Glomerular visceral epithelial cell (primary cell): ENCODE measurements at regions not wholly inside any gene's neighbourhood (a gene's known extent, or its start where the extent isn't known, plus 50 kb on each side); places are given as distances from the start of the nearest gene placed in this dataset.

Experiments
- DNase-seq: peaks from one replicate; pipeline ENCODE4 v3.0.0-alpha.2; 2016; ENCODE audit errors: extremely low spot score

DNA sequence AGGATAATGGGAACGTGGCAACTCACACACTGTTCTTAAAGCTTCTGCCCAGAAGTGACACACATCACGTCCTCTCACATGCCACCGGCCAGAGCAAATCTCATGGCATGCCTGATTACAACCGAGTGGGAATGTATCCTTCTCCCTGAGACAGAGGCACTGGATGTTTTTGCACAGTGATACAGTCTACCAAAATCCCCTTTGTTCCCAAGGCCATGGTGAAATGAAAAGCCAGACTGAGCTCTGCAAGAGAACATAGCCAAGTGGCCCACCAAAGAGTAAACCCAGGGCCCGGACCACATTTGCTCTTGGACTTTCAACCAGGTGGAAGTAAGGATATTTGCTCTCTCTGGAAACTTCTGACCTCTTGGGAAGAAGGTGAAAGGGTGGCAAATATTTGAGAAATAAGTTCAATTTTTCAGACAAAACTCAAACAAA, 186.2 kb upstream of the STT3B start:
- DNase-seq, result no peak

DNA sequence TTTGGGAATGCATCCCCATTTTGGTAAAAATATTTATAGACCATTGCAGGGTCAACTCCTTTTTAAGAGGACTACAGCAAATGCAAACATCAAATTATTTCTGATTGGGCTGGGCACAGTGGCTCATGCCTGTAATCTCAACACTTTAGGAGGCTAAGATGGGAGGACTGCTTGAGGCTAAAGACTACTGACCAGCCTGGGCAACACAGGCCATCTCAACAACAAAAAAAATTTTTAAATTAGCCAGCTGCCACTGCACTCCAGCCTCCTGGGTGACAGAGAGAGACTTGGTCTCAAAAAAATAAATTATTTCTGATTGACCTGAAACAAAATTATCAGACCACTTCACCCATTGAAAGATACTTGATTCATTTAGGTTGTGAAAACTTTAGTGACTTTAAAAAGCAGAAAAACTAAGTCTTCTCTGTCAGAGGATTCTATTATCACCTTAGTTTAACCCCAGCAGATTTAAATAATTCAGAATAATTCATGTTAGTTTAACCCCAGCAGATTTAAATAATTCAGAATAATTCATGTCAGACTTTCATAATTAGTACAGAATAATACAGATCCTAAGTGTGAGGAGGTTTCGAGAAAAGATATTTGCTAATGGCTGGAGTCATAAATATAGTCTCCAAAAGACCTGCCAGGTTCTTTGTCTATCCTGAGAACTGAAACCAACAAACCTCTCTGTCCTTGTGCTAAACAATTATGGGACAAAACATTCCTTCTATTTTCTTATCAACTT, 183.6 kb upstream of the STT3B start:
- no peak for DNase-seq

DNA sequence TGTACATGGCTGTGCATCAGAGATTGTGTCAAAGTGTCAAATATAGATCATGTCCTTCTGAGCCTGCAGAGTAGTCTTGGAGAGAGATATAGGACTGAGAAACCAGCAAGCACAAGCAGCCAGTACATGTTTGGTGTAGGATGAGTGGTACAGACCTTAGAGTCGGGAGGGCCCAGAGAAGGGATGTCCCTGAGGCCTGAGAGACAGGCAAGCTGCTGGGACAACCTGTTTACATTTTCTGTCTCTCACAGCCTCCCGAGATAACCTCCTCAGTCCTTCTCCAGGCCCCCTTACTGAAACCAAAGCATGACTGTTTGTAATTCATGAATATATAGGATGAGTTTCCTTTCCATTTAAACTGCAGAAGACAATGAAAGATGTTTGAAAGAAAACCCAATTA, 182.4 kb upstream of the STT3B start:
- no peak for DNase-seq

DNA sequence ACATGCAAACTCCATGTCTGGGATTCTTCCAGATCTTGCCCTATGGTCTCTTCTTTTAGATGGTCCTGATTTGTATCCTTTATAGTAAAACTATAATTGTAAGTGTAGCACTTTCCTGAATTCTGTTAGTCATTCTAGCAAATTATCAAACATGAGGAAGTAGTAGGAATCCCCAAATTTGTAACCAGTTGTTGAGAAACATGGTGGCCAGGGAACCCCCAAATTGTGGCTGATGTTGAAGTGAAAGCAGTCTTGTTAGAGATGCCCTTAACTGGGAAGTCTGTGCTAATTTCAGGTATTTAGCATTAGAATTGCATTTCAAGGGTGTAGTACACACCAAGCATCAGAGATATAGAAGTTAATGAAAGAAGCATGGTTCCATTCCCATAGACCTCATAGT, 180.4 kb upstream of the STT3B start:
- DNase-seq, result no peak

GRCh38 chr3:31353166-31353565, 179.6 kb upstream of the STT3B start:
- no peak for DNase-seq

- DNase-seq, result no peak
Observed at GRCh38 chr3:31354373-31354772, 178.4 kb upstream of the STT3B start.

GRCh38 chr3:31355807-31356206, 176.9 kb upstream of the STT3B start:
- DNase-seq, result no peak

GRCh38 chr3:31356941-31357340, 175.8 kb upstream of the STT3B start:
- peak; percentile 12 for DNase-seq

DNA sequence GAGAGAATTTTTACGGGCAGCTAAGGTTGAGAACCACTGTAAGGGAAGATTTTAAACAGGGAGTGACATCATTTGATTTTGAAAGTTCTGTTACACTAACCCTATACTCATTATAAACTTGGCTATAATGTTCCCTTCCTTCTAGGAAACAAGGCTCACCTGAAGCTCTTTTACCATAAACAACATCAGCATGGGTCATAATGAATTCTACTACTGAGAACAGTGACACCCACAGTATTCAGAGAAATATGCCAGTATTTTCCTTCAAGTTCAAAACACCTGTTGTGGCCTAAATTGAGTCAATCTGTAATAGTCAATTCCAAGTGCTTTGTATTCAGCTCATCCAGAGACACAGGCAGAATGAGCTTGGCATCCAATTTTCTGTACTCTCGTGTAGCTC, 175.3 kb upstream of the STT3B start:
- no peak for DNase-seq

- DNase-seq, result no peak
Observed at GRCh38 chr3:31358473-31359070, 174.2 kb upstream of the STT3B start.

GRCh38 chr3:31361371-31362273, 171.1 kb upstream of the STT3B start:
- DNase-seq, result peak; percentile 86

GRCh38 chr3:31364188-31364587, 168.5 kb upstream of the STT3B start:
- no peak for DNase-seq

- peak; percentile 32 for DNase-seq
Observed at GRCh38 chr3:31364711-31365110, 168.0 kb upstream of the STT3B start.

- DNase-seq, result no peak
Observed at GRCh38 chr3:31367518-31367917, 165.2 kb upstream of the STT3B start.

GRCh38 chr3:31369637-31370379, 162.9 kb upstream of the STT3B start:
- no peak for DNase-seq

DNA sequence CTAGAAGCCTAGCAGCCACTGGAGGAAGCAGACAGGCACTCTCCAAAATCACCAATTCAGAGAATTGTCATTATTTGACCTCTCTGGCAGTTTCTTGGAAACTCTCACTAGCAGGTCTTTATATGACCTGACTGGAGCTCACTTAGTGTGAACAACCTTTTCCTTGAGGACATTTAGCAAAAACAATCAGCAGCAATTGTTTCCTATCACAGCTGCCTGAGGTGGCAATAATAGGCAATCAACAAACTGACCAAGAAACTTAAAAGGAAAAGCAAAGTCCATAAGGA, 162.4 kb upstream of the STT3B start:
- DNase-seq, result no peak

- DNase-seq, result no peak
Observed at GRCh38 chr3:31370681-31371080, 162.0 kb upstream of the STT3B start.

GRCh38 chr3:31371484-31372177, 161.1 kb upstream of the STT3B start:
- DNase-seq, result no peak

DNA sequence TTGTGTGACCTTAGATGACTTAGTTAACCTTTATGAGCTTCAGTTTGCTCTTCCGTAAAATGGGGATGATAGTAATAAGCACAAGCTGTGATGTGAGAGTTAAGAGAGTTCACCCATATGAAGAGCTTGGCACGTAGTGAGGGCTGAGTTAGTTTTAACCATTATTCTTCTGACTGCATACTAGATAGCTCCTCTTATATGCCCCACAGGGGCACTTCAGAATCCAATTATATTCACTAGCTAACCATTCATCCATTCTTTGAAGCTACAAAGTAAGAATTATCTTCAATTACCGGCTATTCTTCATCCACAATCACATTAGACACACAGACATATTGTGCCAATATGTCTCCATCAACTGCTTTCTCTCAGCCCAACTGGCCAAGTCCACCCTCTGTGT, 159.0 kb upstream of the STT3B start:
- DNase-seq, result no peak

GRCh38 chr3:31377045-31377642, 155.6 kb upstream of the STT3B start:
- DNase-seq, result peak; percentile 70

- DNase-seq, result no peak
Observed at GRCh38 chr3:31378231-31378630, 154.5 kb upstream of the STT3B start.
